RWPE2 (cell line): ENCODE measurements at regions not wholly inside any gene's neighbourhood (a gene's known extent, or its start where the extent isn't known, plus 50 kb on each side); places are given as distances from the start of the nearest gene placed in this dataset.

Experiments used
- ATAC-seq: fragments of 200-7000 bp; cut with Tn5 transposase; 3 replicates; pipeline ENCODE4 v1.9.1; 2021; ENCODE audit warnings: low read depth
- DNase-seq: peaks from one replicate; pipeline ENCODE4 v3.0.0-alpha.2; 2020; ENCODE audit warnings: low spot score
- H3K27ac ChIP-seq: fragments of 450-650 bp; 2 replicates; pipeline ENCODE4 v1.5.1; 2017; ENCODE audit warnings: mild to moderate bottlenecking; ENCODE audit not compliant: poor library complexity, severe bottlenecking
- H3K27me3 ChIP-seq: fragments of 250-450 bp; sonication (Bioruptor Pico); 2 replicates; pipeline ENCODE4 v1.5.1; 2021; ENCODE audit warnings: mild to moderate bottlenecking, moderate library complexity; ENCODE audit not compliant: insufficient read depth, poor library complexity, severe bottlenecking
- H3K36me3 ChIP-seq: fragments of 250-450 bp; sonication (Bioruptor Pico); 2 replicates; pipeline ENCODE4 v1.5.1; 2020; ENCODE audit warnings: low read depth, mild to moderate bottlenecking, moderate library complexity
- H3K4me1 ChIP-seq: fragments of 250-450 bp; sonication (Bioruptor Pico); 2 replicates; pipeline ENCODE4 v1.5.1; 2021; ENCODE audit warnings: mild to moderate bottlenecking, moderate library complexity; ENCODE audit not compliant: insufficient read depth, poor library complexity, severe bottlenecking
- H3K4me3 ChIP-seq: fragments of 250-450 bp; sonication (Bioruptor Pico); 2 replicates; pipeline ENCODE4 v1.5.1; 2021; ENCODE audit warnings: mild to moderate bottlenecking, moderate library complexity; ENCODE audit not compliant: severe bottlenecking
- H3K9me3 ChIP-seq: fragments of 250-450 bp; sonication (Bioruptor Pico); 2 replicates; pipeline ENCODE4 v1.5.1; 2021; ENCODE audit warnings: mild to moderate bottlenecking, moderate library complexity; ENCODE audit not compliant: severe bottlenecking
- CTCF ChIP-seq: fragments of 450-650 bp; IDR thresholded peaks from one replicate; pipeline ENCODE4 v1.5.1; 2017; ENCODE audit warnings: mild to moderate bottlenecking, moderate library complexity; ENCODE audit not compliant: poor library complexity, severe bottlenecking

- DNase-seq, result no peak
Observed at GRCh38 chr19:29401712-29402421, 123.9 kb upstream of the VSTM2B start.

GRCh38 chr19:29402563-29402962 is 123.2 kb upstream of the VSTM2B start:
- DNase-seq (no peak), ATAC-seq (no peak)
- Histone ChIP-seq H3K4me3 (no peak overlapping the region), H3K27ac (no peak overlapping the region), H3K27me3 (no peaks in the 10 kb centered on the region), H3K4me1 (no peaks in the 10 kb centered on the region), H3K36me3 (no peaks in the 10 kb centered on the region), H3K9me3 (no peaks in the 10 kb centered on the region)
- TF ChIP-seq CTCF, result no peak

More at GRCh38 chr19:29401712-29402421, 123.9 kb upstream of the VSTM2B start:
- H3K4me3 ChIP-seq, result no peak overlapping the region
- H3K4me1 ChIP-seq, result no peaks in the 10 kb centered on the region
- TF ChIP-seq CTCF, result no peak
- no peak overlapping the region for H3K27ac ChIP-seq
- H3K36me3 ChIP-seq, result no peaks in the 10 kb centered on the region
- ATAC-seq, result no peak
- no peaks in the 10 kb centered on the region for H3K27me3 ChIP-seq
- H3K9me3 ChIP-seq, result no peaks in the 10 kb centered on the region

GRCh38 chr19:29404015-29404414 is 121.8 kb upstream of the VSTM2B start:
- H3K4me3 ChIP-seq, result no peak overlapping the region
- DNase-seq, result no peak
- no peak for ATAC-seq
- H3K9me3 ChIP-seq, result no peaks in the 10 kb centered on the region
- no peaks in the 10 kb centered on the region for H3K27me3 ChIP-seq
- no peaks in the 10 kb centered on the region for H3K4me1 ChIP-seq
- no peak for TF ChIP-seq CTCF
- H3K36me3 ChIP-seq, result no peaks in the 10 kb centered on the region
- H3K27ac ChIP-seq, result no peak overlapping the region

GRCh38 chr19:29404951-29405727 is 120.7 kb upstream of the VSTM2B start:
- Histone ChIP-seq H3K27ac (no peak overlapping the region), H3K4me1 (no peaks in the 10 kb centered on the region), H3K27me3 (no peaks in the 10 kb centered on the region), H3K4me3 (no peak overlapping the region), H3K9me3 (no peaks in the 10 kb centered on the region), H3K36me3 (no peaks in the 10 kb centered on the region)
- ATAC-seq (peak; percentile 43), DNase-seq (no peak)
- TF ChIP-seq CTCF, result no peak

GRCh38 chr19:29405728-29405995 is 120.1 kb upstream of the VSTM2B start:
- no peak overlapping the region for H3K27ac ChIP-seq
- no peak for TF ChIP-seq CTCF
- H3K9me3 ChIP-seq, result no peaks in the 10 kb centered on the region
- H3K36me3 ChIP-seq, result no peaks in the 10 kb centered on the region
- no peak overlapping the region for H3K4me3 ChIP-seq
- no peaks in the 10 kb centered on the region for H3K27me3 ChIP-seq
- H3K4me1 ChIP-seq, result no peaks in the 10 kb centered on the region
- DNase-seq, result no peak
- ATAC-seq, result no peak
